ENCODE measurements at regions not wholly inside any gene's neighbourhood (a gene's known extent, or its start where the extent isn't known, plus 50 kb on each side); places are given as distances from the start of the nearest gene placed in this dataset.
"Not testable (repeated sequence)": the region's sequence is repeated elsewhere in the genome, so short reads cannot be mapped to it uniquely, and the experiment has no call there.

GRCh38 chr3:20700714-20701113 lies 514.7 kb upstream of the SGO1 start:
- DNase-seq, result no peak

DNA sequence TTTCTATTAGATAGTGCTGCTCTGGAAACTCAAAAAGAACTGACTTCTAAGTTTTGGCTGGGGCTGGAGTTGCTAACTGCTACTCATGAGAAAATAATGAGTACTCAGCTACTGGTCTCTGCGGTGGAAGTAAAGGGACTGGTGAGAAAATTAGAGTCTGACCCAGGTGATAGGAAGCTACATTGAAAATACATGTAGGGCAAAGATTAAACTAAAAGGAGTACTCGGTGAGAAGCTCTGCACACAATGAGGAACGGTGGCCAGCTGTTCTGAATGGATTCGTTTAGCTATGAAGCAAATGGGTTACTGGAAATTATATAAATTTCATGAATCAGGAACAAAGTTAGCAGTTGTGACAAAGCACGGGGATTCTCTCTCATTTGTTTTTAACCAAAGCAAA lies 512.9 kb upstream of the SGO1 start:
- no peak for DNase-seq

GRCh38 chr3:20696388-20697150 lies 510.6 kb upstream of the SGO1 start:
- no peak for DNase-seq

DNA sequence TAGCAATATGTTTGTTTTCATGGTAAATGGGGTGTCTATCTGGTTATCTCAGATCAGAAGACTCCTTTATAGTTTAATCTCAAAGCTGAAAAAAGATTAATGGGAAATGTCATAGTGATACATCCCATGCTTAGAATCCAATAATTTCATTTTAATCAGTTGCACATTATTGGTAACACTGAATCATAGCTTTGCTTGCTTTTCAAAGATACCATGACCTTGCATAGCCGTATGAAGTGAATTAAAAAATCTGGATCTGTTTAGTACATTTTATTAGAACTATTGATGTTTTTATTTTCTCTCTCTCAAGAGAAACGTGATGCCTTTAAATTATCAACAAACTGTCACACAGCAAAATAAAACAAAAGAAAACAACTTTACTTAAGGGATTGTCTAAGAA lies 506.7 kb upstream of the SGO1 start:
- no peak for DNase-seq

DNA sequence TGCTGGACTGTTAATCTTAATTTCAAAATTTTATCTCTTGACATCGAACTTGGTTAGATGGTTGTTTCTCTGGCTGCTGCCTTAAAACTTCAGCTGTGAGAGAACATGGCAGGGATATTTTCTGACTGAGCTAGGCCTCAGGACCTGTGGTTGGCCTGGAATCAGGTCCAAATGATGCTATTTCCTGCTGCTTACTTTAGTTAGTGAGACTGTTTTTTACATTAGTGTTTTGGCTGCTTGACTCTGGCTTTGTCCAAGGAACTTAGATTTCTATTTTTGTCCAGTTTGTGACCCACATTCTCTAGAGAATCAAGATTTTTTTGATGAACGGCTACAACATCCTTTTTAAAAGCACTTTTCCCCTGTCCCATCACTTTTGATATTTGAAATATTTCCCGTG lies 497.9 kb upstream of the SGO1 start:
- DNase-seq, result no peak

GRCh38 chr3:20682573-20682972 lies 496.6 kb upstream of the SGO1 start:
- DNase-seq, result no peak

- DNase-seq, result no peak
Observed at GRCh38 chr3:20680990-20681628, 495.1 kb upstream of the SGO1 start.

DNA sequence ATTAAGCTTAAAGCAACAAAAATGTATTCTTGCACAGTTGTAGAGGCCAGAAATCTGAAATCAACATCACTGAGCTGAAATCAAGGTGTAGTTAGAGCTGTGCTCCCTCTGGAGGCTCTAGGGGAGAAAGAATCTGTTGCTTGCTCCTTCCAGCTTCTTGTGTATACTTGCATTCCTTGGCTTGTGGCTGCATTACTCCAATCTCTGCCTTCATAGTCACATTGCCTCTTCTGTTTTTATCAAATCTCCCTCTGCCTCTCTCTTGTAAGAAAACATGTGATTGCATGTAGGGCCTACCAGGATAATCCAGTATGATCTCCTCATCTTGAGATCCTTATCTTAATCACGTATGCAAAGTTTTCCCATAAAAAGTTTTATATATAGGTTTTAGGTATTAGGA lies 487.9 kb upstream of the SGO1 start:
- DNase-seq, result no peak

GRCh38 chr3:20669675-20670074 lies 483.7 kb upstream of the SGO1 start:
- DNase-seq, result no peak

- no peak for DNase-seq
Observed at GRCh38 chr3:20669184-20669583, 483.2 kb upstream of the SGO1 start.

DNA sequence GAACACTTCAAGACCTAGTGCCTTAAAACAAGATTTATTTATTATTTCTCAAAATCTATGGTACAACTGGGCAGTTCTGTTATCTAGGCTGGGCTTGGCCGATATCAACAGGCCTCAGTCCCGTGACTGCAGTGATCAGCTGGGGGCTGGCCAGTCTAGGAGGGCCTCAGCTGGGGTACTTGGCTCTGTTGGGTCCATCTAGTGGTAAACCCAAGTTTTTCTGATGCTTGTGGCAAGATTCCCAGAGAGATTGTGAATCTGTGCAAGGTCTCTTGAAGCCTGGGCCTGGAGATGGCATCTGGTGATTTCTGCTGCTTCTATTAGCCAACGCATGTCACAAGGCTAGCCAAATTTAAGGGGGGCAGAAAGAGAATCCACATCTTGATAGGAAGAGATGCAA lies 482.4 kb upstream of the SGO1 start:
- DNase-seq, result no peak

DNA sequence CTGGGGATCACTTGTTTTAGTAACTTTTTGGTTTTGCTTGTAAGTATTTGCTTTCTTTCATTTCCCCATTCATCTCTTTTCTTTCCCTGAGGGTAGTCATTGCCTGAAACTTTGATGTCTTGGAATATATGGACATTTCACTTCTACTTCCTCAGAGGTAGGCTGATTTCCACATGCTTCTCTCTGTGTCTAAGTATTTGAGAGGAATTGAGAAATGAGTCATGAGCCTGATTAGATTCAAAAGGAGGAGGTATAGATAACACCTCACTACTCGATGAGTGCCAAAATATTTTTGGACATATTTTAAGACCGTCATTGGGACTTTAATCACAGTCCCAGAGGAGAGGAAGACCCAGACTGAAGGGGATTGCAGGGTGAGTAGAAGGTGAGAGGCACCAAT lies 480.1 kb upstream of the SGO1 start:
- no peak for DNase-seq

DNA sequence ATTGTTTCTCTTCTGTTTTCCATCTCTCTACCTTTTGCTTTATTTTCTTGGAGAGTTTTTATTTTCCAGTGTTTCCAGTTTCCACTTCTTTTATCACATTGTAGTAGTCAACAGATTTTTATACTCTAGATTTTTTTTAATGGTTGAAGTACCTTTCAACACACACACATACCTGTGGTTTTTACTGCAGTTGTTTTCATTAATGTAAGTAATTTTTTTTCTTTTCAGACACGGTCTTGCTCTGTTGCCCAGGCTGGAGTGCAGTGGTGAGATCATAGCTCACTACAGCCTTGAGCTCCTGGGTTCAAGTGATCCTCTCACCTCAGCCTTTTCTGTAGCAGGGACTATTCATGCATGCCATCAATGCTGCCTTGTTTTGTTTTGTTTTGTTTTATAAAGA lies 472.5 kb upstream of the SGO1 start:
- DNase-seq, result no peak

- no peak for DNase-seq
Observed at GRCh38 chr3:20657560-20657959, 471.6 kb upstream of the SGO1 start.

DNA sequence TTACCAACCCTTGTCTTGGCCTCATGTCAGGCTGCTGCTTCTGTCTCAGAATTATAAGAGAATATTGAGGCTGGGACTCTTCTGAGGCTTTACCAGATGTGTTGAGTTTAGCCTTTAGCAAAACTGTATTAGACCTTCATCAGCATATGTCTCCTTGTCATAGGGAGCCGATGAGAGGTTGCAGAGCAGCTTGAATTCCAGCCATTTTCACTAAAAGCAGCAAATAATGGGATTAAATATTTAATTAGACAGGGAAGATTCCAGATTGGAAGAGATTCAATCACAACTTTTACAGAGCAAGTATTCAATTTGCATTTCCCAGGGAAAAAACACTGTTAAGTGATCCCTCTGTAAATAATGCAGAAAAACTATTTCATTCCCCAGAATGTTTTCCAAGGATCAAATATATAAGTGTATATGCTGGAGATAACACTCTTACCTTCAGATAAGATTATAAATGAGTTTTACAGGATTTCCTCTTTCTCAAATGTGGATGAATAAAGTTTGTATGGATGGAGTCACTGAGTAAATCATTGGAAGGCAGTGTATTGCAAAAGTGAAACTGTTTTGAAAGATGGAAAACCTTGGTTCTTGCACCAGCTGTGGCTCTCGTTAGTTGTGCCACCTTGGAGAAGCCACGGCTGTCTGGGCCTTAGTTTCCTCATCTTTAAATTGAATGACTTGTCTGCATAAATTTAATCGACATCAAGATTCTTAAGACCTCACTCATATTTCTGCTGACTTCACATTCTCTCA lies 466.4 kb upstream of the SGO1 start:
- no peak for DNase-seq

DNA sequence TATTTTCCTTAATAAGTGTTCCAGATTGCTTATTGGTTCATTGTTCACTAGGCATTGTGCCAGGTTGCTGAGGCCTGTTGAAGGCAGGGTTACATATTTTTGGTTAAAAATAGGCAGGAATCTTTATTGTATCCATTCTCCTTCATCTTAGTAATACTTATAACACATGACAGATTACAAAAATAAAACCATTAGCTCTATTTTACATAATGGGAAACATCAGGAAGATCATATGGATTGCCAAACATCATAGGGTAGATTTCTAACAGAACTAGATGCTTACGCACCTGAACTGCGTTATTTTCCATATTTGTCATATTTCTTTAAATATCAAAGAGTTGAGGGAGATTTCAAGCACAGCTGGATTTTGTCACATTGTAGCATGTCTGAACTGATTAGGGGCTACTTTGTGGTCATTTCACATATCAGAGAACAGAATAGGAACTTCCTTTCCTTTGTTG lies 462.9 kb upstream of the SGO1 start:
- DNase-seq, result no peak

GRCh38 chr3:20648294-20648693 lies 462.3 kb upstream of the SGO1 start:
- DNase-seq, result no peak

GRCh38 chr3:20646425-20646824 lies 460.4 kb upstream of the SGO1 start:
- no peak for DNase-seq

- no peak for DNase-seq
Observed at GRCh38 chr3:20645340-20645739, 459.3 kb upstream of the SGO1 start.

DNA sequence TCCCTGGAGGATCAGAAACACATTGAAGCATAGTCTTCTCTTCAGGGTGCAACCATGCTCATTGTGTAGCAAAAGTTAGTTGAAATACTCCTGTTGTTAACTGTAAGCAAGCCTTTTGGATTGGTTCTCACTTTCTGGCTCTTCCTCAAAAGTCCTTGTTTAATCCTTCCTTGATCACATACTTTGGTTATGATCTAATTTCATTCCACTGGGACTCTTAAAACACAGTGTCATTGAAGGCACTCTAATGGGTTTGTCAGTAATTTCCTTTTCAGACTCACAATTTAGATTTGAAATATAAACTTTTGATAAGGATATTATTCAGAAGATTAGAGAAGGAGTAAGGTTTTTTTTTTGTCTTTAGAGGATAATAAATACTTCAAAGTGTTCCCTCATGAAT lies 451.7 kb upstream of the SGO1 start:
- DNase-seq, result no peak

GRCh38 chr3:20622304-20622703 lies 436.3 kb upstream of the SGO1 start:
- no peak for DNase-seq

- not testable (repeated sequence) for DNase-seq
Observed at GRCh38 chr3:20618621-20619020, 432.6 kb upstream of the SGO1 start.

GRCh38 chr3:20618181-20618580 lies 432.2 kb upstream of the SGO1 start:
- not testable (repeated sequence) for DNase-seq

DNA sequence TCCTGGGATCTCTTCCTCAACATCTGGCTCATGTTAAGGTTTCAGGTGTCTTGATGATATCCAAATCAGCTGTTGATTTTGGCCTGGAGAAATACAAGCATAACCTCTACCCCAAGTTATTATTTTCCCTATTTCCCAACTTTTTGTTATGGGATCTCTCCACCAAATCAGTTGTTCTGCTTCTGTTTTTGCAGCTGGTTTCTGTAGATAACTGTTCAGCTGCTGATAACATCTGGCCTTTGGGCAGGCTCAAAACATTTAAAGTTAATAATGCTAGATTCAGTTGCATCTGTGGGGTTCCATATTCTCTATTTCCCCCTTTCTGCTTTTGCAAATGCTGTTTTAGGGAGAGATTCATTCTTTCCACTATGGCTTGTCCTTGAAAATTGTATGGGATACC lies 430.0 kb upstream of the SGO1 start:
- DNase-seq, result not testable (repeated sequence)
